DMS79 treated with DMSO at 0.1 percent for 48 hours (cell line): ENCODE measurements at regions not wholly inside any gene's neighbourhood (a gene's known extent, or its start where the extent isn't known, plus 50 kb on each side); places are given as distances from the start of the nearest gene placed in this dataset.
"Not testable (repeated sequence)": the region's sequence is repeated elsewhere in the genome, so short reads cannot be mapped to it uniquely, and the experiment has no call there.

ENCODE experiments used
- DNase-seq: peaks from one replicate; lab custom pipeline; 2025; lab: John Stamatoyannopoulos, UW

GRCh38 chr10:15921423-15921945 lies 61.2 kb upstream of the MINDY3 start:
- not testable (repeated sequence) for DNase-seq

GRCh38 chr10:15931376-15931775 lies 71.1 kb upstream of the MINDY3 start:
- DNase-seq: no peak

- DNase-seq: not testable (repeated sequence)
These were observed 79.2 kb upstream of the MINDY3 start for GRCh38 chr10:15939543-15939942.

DNA sequence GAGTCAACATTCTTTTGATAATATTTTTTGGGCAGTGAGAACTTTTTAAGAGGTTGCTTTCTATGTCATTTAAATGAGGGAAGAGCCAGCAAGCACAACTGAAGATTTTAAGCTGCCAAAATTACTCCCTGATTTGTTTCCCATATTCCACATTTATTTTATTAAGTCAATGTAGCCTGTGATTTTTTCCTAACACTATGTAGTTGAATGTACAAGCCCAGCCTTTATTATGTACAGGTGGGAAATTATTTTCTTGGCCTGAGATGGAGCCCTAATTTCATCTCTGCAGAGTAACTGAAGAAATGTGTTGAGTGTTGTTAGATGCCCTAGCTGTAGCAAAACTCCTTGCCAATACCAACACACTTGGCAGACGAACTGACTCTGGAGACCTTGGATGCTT lies 83.1 kb upstream of the MINDY3 start:
- DNase-seq: no peak

GRCh38 chr10:15954188-15954587 lies 93.9 kb upstream of the MINDY3 start:
- no peak for DNase-seq

- DNase-seq: no peak
These were observed 100.0 kb upstream of the MINDY3 start for GRCh38 chr10:15960277-15960676.

- not testable (repeated sequence) for DNase-seq
These were observed 112.4 kb upstream of the MINDY3 start for GRCh38 chr10:15972736-15973135.

- DNase-seq: no peak
These were observed 125.4 kb upstream of the MINDY3 start for GRCh38 chr10:15985690-15986089.

DNA sequence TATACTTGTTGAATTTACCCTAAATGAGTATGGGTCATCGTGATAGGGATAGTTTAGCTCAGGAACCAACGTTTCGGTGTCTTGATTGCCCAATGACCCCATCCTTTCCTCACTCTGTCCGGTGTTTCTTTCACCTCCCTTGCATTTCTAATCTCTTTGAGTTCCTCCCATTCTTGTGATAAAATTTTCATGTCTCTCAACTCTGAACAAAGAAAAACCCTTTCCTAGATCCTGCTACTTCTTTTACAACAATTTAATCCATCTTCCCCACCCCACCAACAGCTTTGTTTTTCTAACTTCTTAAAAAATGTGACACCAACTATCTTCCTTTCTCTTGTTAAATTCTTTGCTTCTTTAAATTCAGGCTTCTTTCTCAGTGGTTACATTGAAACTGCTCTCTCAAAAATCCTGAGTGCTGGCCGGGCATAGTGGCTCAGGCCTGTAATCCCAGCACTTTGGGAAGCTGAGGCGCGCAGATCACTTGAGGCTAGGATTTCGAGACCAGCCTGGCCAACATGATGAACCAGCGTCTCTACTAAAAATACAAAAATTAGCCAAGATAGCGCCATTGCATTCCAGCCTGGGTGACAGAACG lies 130.3 kb upstream of the MINDY3 start:
- DNase-seq: no peak

- no peak for DNase-seq
These were observed 137.0 kb upstream of the MINDY3 start for GRCh38 chr10:15997313-15997712.

- DNase-seq: no peak
These were observed 141.3 kb upstream of the MINDY3 start for GRCh38 chr10:16001581-16001980.

GRCh38 chr10:16009785-16010184 lies 149.5 kb upstream of the MINDY3 start:
- DNase-seq: no peak

- DNase-seq: no peak
These were observed 151.2 kb upstream of the MINDY3 start for GRCh38 chr10:16011548-16011947.

GRCh38 chr10:16014469-16014868 lies 154.2 kb upstream of the MINDY3 start:
- no peak for DNase-seq

DNA sequence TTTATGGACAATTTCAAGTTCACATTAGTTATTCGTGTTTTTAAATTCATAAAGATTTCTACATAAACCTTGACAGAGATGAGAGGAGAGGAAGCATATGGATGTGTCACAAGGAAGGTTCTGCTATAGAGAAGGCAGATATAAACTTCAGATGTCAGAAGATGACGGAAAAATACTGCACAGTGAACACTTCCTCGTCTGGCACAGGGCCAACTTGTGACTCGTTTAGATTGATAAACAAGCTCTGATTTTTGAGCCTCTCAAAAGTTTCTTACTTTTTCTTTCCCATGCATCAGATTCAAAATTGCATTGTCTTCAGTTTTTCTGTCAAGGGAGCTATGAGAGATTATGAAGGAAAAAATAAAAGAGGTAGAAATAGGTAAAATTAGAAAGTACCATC lies 156.4 kb upstream of the MINDY3 start:
- no peak for DNase-seq

- no peak for DNase-seq
These were observed 160.5 kb upstream of the MINDY3 start for GRCh38 chr10:16020836-16021235.

DNA sequence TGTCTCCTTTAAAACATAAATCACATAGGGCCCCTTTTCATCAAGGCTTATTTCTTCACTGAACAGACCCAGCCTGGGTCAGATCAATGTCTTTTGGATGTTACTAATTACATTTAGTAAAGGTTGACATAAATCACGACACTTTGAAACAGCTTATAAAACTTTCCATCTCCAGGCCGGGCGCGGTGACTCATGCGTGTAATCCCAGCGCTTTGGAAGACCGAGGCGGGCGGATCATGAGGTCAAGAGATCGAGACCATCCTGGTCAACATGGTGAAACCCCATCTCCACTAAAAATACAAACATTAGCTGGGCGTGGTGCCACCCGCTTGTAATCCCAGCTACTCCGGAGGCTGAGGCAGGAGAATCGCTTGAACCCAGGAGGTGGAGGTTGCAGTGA lies 166.5 kb upstream of the MINDY3 start:
- not testable (repeated sequence) for DNase-seq

- DNase-seq: no peak
These were observed 170.3 kb upstream of the MINDY3 start for GRCh38 chr10:16030562-16030961.

- no peak for DNase-seq
These were observed 188.7 kb upstream of the MINDY3 start for GRCh38 chr10:16049050-16049449.

GRCh38 chr10:16049782-16050181 lies 189.5 kb upstream of the MINDY3 start:
- no peak for DNase-seq

DNA sequence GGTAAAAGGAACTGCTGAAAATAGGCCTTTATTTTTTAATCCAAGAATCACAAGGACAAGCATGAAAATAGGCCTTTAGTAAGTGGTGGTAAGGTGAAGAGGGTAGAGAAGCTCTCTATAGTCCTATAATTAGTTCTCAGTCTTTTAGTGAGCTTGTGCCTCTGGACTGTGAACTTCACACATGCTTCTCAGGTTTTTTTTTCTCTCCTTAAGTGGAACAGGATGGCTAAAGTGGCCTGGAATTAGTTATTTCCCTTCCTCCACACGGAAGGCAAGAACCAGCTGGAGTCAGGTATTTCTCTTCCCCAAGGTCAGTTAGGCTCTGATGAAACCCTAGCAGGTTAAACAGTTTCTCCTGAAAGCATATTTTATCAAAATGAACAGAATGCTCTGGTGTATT lies 203.0 kb upstream of the MINDY3 start:
- DNase-seq: no peak

DNA sequence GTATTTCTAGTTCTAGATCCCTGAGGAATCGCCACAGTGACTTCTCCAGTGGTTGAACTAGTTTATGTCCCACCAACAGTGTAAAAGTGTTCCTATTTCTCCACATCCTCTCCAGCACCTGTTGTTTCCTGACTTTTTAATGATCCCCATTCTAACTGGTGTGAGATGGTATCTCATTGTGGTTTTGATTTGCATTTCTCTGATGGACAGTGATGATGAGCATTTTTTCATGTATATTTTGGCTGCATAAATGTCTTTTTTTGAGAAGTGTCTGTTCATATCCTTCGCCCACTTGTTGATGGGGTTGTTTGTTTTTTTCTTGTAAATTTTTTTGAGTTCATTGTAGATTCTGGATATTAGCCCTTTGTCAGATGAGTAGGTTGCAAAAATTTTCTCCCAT lies 223.2 kb upstream of the MINDY3 start:
- not testable (repeated sequence) for DNase-seq

DNA sequence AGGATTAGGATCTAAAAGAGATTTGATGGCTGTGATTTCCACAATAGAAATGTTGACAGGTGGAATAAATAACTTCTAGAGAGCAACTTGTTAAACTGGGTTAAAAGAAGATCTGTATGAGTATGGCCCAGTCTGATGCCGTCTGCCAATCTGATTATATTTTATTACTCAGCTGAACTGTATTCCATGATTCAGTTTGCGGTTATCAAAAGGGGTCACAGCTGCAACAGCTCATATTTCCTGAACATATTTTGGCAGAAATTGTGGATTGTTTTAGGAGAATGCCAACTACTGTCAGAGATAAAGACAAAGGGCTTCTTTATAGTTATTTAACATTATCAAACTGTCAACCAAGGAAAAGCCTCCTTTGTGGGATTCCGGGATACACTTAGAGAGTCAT lies 244.8 kb upstream of the MINDY3 start:
- no peak for DNase-seq
